ENCODE measurements at regions not wholly inside any gene's neighbourhood (a gene's known extent, or its start where the extent isn't known, plus 50 kb on each side); places are given as distances from the start of the nearest gene placed in this dataset.
"Not testable (repeated sequence)": the region's sequence is repeated elsewhere in the genome, so short reads cannot be mapped to it uniquely, and the experiment has no call there.

GRCh38 chr16:63416712-63417111, 1380.5 kb upstream of the CDH8 start:
- no peak for DNase-seq

DNA sequence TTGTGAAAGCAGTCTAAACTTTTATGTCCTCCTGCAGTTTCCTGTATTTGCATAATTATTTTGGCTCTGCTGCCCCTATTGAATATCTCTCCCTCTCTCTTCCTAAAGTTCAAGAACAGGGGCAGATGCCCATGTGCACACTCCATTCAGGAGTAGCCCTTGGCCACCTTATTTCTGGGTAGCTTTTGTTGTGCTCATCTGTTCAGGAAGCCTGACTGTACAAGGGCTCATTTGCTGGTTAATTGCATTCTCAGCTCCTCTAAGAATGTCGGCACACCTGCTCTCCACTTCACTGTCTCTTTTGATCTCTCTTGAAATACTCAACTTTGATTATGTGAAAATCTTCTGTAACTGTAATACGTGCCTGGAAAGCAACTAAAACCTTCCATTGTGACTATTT, 1378.8 kb upstream of the CDH8 start:
- no peak for DNase-seq

DNA sequence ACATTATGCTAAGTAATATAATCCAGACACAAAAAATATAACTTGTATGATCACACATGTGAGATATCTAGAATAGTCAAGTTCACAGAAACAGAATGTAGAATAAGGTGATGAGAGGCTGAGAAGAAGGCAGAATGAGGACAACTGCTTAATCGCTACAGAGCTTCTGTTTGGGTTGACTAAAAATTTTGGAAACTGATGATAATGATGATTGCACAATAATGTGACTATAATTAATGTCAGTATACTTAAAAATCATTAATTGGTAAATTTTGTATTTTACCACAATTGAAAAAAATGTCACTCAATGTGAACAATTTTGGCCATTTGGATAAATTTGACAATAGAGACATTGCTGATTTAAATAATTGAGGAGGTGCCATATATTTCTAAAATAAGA, 1374.4 kb upstream of the CDH8 start:
- DNase-seq, result no peak

DNA sequence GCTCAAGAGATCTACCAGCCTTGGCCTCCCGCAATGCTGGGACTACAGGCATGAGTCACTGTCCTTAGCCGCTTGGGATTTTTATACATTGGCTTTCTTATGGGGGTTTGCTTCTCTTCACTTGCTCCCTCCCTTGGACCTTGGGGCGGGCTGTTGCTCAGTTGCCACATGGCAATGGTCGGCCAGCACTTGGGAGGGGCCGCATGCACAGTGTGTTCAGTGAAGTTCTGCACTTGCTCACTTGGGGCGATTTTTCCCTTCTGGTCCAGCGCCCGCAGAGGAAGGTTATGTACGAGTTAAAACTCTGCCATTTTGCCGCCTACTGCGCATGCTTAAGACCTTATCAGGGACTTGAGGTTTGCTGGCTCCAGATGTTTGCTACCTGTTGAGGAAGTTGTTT, 1367.6 kb upstream of the CDH8 start:
- no peak for DNase-seq

DNA sequence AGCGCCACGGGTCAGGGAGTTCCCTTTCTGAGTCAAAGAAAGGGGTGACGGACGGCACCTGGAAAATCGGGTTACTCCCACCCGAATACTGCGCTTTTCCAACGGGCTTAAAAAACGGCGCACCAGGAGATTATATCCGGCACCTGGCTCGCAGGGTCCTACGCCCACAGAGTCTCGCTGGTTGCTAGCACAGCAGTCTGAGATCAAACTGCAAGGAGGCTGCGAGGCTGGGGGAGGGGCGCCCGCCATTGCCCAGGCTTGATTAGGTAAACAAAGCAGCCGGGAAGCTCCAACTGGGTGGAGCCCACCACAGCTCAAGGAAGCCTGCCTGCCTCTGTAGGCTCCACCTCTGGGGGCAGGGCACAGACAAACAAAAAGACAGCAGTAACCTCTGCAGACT, 1352.0 kb upstream of the CDH8 start:
- not testable (repeated sequence) for DNase-seq

DNA sequence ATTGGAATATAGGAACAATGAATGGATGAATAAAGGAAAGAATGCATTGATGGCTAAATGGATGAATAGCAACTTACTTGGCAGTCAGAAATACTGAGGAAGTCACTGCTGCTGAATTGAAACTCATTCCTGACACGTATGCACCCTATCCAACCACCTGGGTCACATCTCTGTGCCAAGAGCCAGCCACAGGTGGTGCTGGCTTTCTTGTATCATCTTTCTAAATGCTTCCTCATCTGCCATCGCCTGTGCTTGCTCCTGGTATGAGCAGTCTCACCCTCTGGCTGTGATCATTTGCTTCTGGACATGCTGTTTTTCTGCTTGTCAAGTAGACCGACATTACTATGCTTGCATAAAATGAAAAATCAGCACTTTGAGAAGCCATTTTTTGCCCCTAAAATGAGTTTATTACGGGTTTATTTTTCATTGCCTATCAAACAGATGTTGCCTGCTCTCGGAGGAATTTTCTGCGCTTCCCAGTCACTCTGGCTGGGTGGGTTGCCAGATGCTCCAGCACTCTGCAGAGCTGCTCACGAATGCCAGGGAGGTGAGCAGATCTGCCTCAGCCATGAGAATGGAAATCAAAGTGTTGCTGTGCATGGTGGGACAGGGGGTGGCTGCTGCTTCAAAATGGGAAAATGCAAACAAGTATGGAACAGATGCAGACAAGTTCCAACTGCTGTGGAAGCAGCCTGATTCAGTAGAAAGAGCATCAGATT, 1349.6 kb upstream of the CDH8 start:
- no peak for DNase-seq

- DNase-seq, result no peak
Measured at GRCh38 chr16:63373744-63374143, 1337.5 kb upstream of the CDH8 start.

DNA sequence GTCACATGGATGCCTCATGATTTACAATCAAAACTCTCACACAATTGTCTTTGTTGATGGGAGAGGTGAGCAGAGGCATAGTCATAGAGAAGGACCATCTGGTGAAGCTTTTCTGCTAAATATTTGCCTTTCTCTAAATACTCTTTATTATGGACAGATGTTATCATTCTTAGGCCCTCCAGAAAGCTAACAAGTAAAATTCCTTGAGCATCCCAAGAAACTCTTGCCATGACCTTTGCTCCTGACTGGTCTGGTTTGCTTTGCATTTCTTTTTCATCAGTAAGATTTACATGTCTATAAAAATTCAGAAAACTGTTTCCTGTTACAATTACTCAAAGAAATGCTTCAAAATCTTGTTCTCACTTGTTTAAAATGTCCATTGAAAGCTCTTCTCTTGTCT, 1336.6 kb upstream of the CDH8 start:
- DNase-seq, result no peak

GRCh38 chr16:63372283-63372682, 1336.0 kb upstream of the CDH8 start:
- DNase-seq, result no peak

DNA sequence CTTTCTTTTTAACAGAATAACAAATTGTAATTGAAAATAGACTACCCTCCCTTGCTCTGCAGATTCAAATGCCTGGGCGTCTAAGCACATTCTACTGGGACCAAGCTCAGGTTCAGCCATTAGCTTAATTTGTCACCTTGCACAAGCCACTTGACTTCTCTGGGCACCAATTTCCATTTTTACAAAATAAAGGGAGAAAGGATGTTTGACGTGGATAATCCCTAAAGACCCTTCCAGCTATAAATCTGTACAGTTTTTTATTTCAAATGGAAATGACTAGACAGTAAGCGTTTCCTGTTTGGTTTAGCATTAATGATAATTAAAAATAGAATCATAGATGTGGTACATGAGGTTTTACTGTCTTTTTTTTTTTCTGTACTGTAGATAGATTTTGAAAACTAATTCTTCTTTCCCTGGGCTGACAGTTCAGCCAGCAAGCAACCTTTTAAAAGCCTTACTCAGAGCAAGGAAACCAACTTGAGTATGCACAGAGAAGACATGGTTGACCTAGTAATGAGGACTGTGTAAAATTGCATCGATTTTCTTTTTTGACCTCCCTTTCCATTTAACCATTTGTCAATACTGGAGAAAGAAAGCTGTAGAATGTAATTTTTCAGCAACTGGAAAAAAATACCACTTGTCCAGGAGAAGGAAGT, 1329.5 kb upstream of the CDH8 start:
- DNase-seq, result no peak

GRCh38 chr16:63363738-63364137, 1327.5 kb upstream of the CDH8 start:
- DNase-seq, result no peak

- DNase-seq, result peak; percentile 0
Measured at GRCh38 chr16:63361032-63361624, 1324.9 kb upstream of the CDH8 start.

GRCh38 chr16:63349961-63350360, 1313.7 kb upstream of the CDH8 start:
- DNase-seq, result no peak

- DNase-seq, result no peak
Measured at GRCh38 chr16:63346000-63346399, 1309.8 kb upstream of the CDH8 start.

GRCh38 chr16:63337264-63337663, 1301.0 kb upstream of the CDH8 start:
- DNase-seq, result no peak

DNA sequence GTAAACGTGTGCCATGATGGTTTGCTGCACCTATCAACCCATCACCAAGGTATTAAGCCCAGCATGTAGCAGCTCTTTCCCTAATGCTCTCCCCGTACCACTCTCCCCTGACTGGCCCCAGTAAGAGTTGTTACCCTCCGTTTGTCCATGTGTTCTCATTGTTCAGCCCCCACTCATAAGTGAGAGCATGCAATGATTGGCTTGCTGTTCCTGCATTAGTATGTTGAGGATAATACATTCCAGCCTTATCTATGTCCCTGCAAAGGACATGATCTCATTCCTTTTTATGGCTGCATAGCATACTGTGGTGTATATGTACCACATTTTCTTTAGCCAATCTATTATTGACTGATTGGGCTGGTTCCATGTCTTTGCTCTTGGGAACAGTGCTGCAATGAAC, 1294.9 kb upstream of the CDH8 start:
- DNase-seq, result no peak

DNA sequence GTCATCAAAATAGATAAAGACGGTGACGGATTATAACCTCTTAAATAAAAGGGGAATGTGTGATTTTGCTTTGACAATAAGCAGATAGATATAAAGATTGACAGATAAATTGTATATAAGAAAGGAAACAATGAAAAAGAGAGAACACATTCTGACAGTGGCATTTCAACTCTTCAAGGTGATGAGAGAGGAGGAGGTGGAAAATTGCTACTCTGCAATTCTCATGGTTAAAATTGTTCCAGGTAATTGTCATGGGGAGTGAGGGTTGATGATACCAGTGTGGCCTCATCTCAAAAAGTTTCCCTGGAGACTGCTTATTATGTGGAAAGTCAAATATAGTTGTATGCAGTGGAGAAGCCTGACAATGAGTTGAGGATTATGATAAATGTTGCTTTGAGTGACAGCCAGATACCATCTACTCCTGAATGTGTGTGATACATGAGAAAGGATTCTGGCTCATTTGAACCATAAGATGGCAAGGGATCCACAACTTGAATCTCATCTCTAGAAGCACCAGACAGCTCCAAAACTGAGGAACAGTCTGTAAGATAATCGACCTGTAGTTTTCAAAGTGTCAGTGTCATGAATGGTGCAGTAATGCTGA, 1290.6 kb upstream of the CDH8 start:
- DNase-seq, result no peak

DNA sequence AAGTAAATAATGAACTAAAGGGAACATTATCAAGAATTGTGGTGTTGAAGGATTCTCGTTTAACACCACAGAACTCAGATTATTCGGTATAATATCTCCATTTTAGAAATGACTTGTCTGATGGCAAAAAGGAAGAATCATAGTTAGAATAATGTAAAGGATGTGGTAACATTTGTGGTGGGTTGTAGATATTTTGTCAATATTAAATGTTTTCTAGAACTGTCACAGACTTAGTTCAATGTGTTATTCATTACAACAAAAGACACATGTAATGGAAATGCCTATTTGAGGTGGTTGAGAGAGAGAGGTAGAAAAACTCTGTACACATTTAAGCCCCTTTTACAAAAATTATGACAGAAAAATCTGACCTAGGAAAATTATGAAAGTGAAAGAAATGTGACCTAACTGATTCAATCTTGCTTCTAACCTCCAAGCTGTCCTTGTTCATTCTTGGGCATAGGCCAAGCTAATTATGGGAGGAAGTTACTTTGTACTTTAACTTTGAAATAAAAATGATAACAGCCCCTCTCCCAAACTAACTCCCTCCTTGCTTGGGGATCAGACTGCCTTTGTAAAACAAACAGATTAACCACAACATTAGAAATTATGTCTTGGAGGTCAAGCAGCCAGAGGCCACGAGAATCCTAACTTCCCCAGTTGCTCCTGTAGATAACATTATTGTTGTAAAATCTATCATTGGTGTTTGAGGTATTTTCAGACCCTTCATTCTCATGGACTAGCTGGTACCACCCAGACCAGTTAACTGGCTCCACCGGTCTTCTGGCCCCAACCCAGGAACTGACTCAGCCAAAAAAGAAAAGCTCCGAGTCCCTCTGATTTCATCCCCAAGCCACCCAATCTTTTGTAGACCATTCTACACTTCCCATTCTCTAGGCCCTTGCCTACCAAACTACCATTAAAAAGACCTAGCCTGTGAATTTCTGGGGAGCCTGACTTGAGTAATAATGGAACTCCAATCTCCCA, 1287.8 kb upstream of the CDH8 start:
- DNase-seq, result no peak

GRCh38 chr16:63323055-63323454, 1286.8 kb upstream of the CDH8 start:
- DNase-seq, result no peak

GRCh38 chr16:63315229-63315628, 1279.0 kb upstream of the CDH8 start:
- no peak for DNase-seq

GRCh38 chr16:63312346-63312745, 1276.1 kb upstream of the CDH8 start:
- no peak for DNase-seq

DNA sequence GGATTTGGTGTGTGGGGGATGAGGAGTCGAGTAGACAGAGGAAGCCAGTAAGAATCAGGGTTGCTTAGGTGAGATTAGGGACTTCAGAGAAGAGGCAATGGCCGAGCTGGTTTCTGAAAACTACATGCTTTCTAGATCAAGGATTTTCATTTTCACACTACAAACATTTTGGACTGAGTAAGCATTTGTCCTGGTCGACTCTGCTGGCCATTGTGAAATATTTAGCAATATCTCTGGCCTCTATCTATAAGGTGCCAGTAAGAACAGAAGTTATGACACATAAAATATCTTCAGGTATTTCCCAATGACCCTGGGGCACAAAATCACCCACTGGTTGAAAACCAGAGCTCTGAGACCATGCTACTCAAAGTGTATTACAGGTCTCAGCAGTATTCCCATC, 1275.1 kb upstream of the CDH8 start:
- DNase-seq, result no peak

GRCh38 chr16:63302811-63303210, 1266.6 kb upstream of the CDH8 start:
- no peak for DNase-seq
